Transverse colon (tissue), 4 donors: ENCODE measurements at regions not wholly inside any gene's neighbourhood (a gene's known extent, or its start where the extent isn't known, plus 50 kb on each side); places are given as distances from the start of the nearest gene placed in this dataset.

ENCODE experiments used
- DNase-seq: peaks from one replicate; pipeline ENCODE4 v3.0.0-alpha.2; 2019
- H3K27ac ChIP-seq, 4 donors: fragments of 200-600 bp; sonication (generic); 2 replicates each; pipeline ENCODE4 v1.5.1; 2016 to 2018; ENCODE audit warnings: inconsistent platforms in 4 of 4
- H3K27me3 ChIP-seq: fragments of 200-600 bp; sonication (generic); 2 replicates; pipeline ENCODE4 v1.5.1; 2017; ENCODE audit warnings: inconsistent platforms
- H3K36me3 ChIP-seq, 4 donors: fragments of 200-600 bp; sonication (generic); 2 replicates each; pipeline ENCODE4 v1.5.1; 2017 to 2019; ENCODE audit warnings: inconsistent platforms in 4 of 4
- H3K4me1 ChIP-seq, 4 donors: fragments of 200-600 bp; sonication (generic); 2 replicates each; pipeline ENCODE4 v1.5.1; 2017 to 2020; ENCODE audit warnings: inconsistent platforms in 4 of 4
- H3K4me3 ChIP-seq, 4 donors: fragments of 200-600 bp; sonication (generic); 1 replicate in 1 of 4; 2 replicates in 3 of 4; pipeline versions ENCODE4 v1.5.1 to v1.6.1; 2017 to 2019; ENCODE audit warnings: inconsistent platforms in 4 of 4
- H3K9me3 ChIP-seq, 2 donors: fragments of 200-600 bp; sonication (generic); 2 replicates each; pipeline ENCODE4 v1.5.1; 2017 to 2019; ENCODE audit warnings: inconsistent platforms in 2 of 2
- EP300 ChIP-seq: sonication (generic); formaldehyde crosslinking; IDR thresholded peaks from one replicate; pipeline ENCODE4 v1.6.1; 2017; ENCODE audit warnings: antibody characterized with exemption, low read depth
- POLR2A ChIP-seq: fragments of 450-650 bp; IDR thresholded peaks from one replicate; pipeline ENCODE4 v1.6.1; 2016; ENCODE audit warnings: antibody characterized with exemption, mild to moderate bottlenecking, moderate library complexity
- POLR2AphosphoS5 ChIP-seq, 3 donors: sonication (generic); formaldehyde crosslinking; IDR thresholded peaks; one replicate each; pipeline ENCODE4 v1.6.1; 2016; ENCODE audit warnings: antibody characterized with exemption in 3 of 3
- WGBS, 2 donors: methylation state at CpG; one replicate each; pipeline ENCODE4 v1.1.5; 2018; ENCODE audit warnings: low coverage in 1 of 2; 5-methylcytosine and 5-hydroxymethylcytosine counted together
- in situ Hi-C, 4 donors: fragments of 200-750 bp; cut with MboI; loops; one replicate each; pipeline versions ENCODE4 v1.15.0 to v1.15.1; 2017; ENCODE audit warnings: low sequenced_read_pairs in 3 of 4, low pct_ligation_motif_present in 1 of 4, low pct_unique_long_range_greater_than_20kb in 1 of 4
- intact Hi-C: fragments of 100-400 bp; cut with DNase I; formaldehyde crosslinking; loops from one replicate; pipeline ENCODE4 v1.15.1; 2023; ENCODE audit warnings: low total_unique reads
- TF ChIP-seq, protein P1 (sequence below), 5 experiments: fragments of 200-600 bp in 3 of 5; fragments of 450-650 bp in 2 of 5; sonication (generic) in 3 of 5; IDR thresholded peaks; 1 replicate in 2 of 5; 2 replicates in 3 of 5; pipeline ENCODE4 v1.5.1; 2016 to 2017; ENCODE audit warnings: antibody characterized with exemption in 5 of 5, inconsistent platforms in 3 of 5, mild to moderate bottlenecking in 2 of 5, moderate library complexity in 1 of 5

DNA sequence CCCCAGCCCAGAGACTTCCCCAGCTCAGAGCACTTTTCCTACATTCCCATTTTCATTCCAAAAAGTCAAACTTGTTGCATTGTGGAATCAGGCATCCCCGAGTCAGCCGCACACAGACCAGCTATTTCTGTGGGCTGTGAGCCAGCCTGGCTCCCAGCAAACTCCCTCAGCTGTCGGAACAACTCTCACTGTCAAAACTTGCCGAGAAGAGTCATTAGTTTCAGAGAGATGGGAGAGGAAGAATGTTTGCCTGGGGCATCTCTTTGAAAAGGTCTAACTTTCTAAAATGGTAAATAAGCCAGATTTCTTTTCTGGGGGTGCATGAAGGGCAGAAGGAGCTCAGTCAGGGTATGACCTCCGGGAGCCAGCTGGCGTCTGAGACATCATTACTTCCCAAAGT is 280.0 kb downstream of the TMEM114 start:
- in situ Hi-C loops (no loop called here), intact Hi-C loops (no loop called here)
- no peak for DNase-seq
- Histone ChIP-seq H3K4me3 (no peak overlapping the region), H3K36me3 (no peaks in the 10 kb centered on the region), H3K27ac (no peak overlapping the region), H3K4me1 (no peaks in the 10 kb centered on the region), H3K27me3 (no peaks in the 10 kb centered on the region), H3K9me3 (no peaks in the 10 kb centered on the region)
- WGBS, 2 donors = 20 to 54% methylated on average over 1 to 6 of the region's 6 CpGs
- no peak for TF ChIP-seq POLR2AphosphoS5 (IDR thresholded peaks at IDR 0.05)
- TF ChIP-seq EP300 = no peak
- TF ChIP-seq, protein P1, sequence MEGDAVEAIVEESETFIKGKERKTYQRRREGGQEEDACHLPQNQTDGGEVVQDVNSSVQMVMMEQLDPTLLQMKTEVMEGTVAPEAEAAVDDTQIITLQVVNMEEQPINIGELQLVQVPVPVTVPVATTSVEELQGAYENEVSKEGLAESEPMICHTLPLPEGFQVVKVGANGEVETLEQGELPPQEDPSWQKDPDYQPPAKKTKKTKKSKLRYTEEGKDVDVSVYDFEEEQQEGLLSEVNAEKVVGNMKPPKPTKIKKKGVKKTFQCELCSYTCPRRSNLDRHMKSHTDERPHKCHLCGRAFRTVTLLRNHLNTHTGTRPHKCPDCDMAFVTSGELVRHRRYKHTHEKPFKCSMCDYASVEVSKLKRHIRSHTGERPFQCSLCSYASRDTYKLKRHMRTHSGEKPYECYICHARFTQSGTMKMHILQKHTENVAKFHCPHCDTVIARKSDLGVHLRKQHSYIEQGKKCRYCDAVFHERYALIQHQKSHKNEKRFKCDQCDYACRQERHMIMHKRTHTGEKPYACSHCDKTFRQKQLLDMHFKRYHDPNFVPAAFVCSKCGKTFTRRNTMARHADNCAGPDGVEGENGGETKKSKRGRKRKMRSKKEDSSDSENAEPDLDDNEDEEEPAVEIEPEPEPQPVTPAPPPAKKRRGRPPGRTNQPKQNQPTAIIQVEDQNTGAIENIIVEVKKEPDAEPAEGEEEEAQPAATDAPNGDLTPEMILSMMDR (IDR thresholded peaks at IDR 0.05) = no peak
- TF ChIP-seq POLR2A = no peak

DNA sequence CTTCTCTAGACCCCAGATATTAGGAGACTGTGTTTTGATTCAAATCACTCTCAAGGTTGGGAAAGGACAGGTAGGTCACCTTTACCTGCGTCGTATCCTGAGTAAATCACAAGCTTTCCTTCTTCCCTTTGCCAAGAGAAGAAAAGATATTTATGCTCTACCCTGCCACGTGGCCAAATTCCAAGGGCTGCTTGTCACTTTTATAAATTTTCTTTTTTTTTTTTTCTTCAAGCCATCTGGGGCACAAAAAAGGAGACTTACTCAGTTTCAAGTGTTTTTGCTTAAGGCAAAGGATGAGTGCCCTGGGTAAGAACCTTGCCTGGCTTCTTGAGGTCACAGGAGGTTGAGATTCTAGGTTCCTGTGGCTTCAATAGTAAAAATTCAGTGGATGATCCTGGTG is 285.1 kb downstream of the TMEM114 start:
- no peaks in the 10 kb centered on the region for H3K4me1 ChIP-seq
- no peak for DNase-seq
- no peaks in the 10 kb centered on the region for H3K9me3 ChIP-seq
- no peaks in the 10 kb centered on the region for H3K36me3 ChIP-seq
- no peaks in the 10 kb centered on the region for H3K27me3 ChIP-seq
- H3K27ac ChIP-seq = no peak overlapping the region
- no peak for TF ChIP-seq POLR2A
- no peak for TF ChIP-seq POLR2AphosphoS5 (IDR thresholded peaks at IDR 0.05)
- TF ChIP-seq, protein P1 (IDR thresholded peaks at IDR 0.05) = no peak
- TF ChIP-seq EP300 = no peak
- whole genome bisulfite sequencing, 2 donors = 68 to 78% methylated on average over 3 of the region's 3 CpGs
- H3K4me3 ChIP-seq = no peak overlapping the region
- intact Hi-C loops = no loop called here
- in situ Hi-C loops = no loop called here

DNA sequence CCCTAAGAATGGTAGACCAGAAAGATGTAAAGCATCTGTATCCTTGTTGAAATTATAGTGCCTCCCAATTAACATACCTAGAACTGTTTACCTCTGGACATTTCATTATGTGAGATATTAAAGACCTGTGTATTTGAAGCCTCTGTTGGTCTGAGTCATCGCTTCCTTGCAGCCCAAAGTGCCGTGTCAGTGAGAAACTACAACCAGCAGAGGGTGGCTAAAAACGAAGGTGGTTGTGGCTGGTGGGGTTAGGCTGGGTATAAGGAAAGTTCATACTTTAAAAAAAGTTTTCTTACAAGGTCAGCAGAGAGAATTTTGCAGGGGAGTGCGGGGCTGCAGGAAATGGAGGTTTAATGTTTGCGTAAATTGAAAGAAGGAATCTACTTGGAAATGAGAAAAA is 290.7 kb downstream of the TMEM114 start:
- no peak for DNase-seq
- in situ Hi-C loops = no loop called here
- Histone ChIP-seq H3K36me3 (no peaks in the 10 kb centered on the region), H3K9me3 (no peaks in the 10 kb centered on the region), H3K4me1 (no peaks in the 10 kb centered on the region), H3K27me3 (no peaks in the 10 kb centered on the region), H3K4me3 (no peak overlapping the region), H3K27ac (no peak overlapping the region)
- intact Hi-C loops = no loop called here
- WGBS, 2 donors = 71 to 72% methylated on average over 5 of the region's 5 CpGs
- TF ChIP-seq, protein P1 (IDR thresholded peaks at IDR 0.05) = no peak
- no peak for TF ChIP-seq POLR2A
- no peak for TF ChIP-seq POLR2AphosphoS5 (IDR thresholded peaks at IDR 0.05)
- no peak for TF ChIP-seq EP300

DNA sequence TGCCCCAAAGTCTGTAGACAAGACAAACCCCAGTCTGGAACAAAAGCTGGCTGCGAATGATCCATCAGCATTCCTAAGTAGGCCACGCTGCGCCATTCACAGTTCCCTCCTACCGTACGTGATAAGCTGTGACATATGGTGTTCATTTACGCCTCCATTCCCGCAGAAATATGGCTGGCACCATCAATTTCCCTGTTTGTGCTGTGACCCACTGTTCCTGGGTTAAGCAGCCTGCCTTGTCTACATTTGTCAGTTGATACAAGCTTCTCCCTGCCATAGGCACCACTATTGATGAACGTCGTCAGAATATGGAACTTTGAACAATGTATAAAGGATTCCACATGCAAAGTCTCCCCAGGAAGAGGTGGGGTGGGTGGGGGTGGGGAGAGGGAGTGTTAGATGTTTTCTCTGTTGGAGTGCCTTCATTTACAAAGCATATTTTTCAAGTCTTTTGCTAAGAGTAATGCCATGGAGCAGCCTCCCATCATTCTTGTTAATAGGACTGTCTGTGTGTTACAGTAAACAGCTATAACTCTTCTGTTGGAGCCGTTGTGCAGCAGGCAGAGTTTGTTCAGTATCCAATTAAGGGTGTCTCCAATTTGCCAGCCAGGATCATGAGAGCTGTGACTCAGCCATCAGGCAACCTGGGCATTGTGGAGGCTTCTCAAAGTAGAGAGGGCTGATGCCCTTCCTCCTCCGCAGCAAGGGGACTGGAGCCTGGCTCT is 294.6 kb downstream of the TMEM114 start:
- Histone ChIP-seq H3K9me3 (no peaks in the 10 kb centered on the region), H3K27me3 (no peaks in the 10 kb centered on the region), H3K4me3 (no peak overlapping the region), H3K36me3 (no peaks in the 10 kb centered on the region), H3K4me1 (no peaks in the 10 kb centered on the region), H3K27ac (no peak overlapping the region)
- TF ChIP-seq EP300 (no peak), POLR2AphosphoS5 (IDR thresholded peaks at IDR 0.05) (no peak), POLR2A (no peak)
- TF ChIP-seq, protein P1 (IDR thresholded peaks at IDR 0.05) = no peak
- no peak for DNase-seq
- 79% methylated on average over 11 of the region's 11 CpGs; no CpG with 5 or more reads in 1 of the 2 donors for WGBS, 2 donors
- intact Hi-C loops = no loop called here
- in situ Hi-C loops = no loop called here
